Left kidney (tissue), 1 donor: ENCODE measurements at regions not wholly inside any gene's neighbourhood (a gene's known extent, or its start where the extent isn't known, plus 50 kb on each side); places are given as distances from the start of the nearest gene placed in this dataset.
"Not testable (repeated sequence)": the region's sequence is repeated elsewhere in the genome, so short reads cannot be mapped to it uniquely, and the experiment has no call there.

Source experiments
- DNase-seq: peaks from one replicate; pipeline ENCODE4 v3.0.0-alpha.2; 2013

- DNase-seq: no peak
Measured at GRCh38 chr13:111064661-111065060, 50.4 kb upstream of the ARHGEF7 start.

GRCh38 chr13:111062966-111063365 is 52.1 kb upstream of the ARHGEF7 start:
- no peak for DNase-seq

GRCh38 chr13:111062305-111062704 is 52.8 kb upstream of the ARHGEF7 start:
- DNase-seq: no peak

- DNase-seq: no peak
Measured at GRCh38 chr13:111061358-111062045, 53.6 kb upstream of the ARHGEF7 start.

GRCh38 chr13:111060237-111060919 is 54.7 kb upstream of the ARHGEF7 start:
- DNase-seq: no peak

- DNase-seq: no peak
Measured at GRCh38 chr13:111058796-111059506, 56.2 kb upstream of the ARHGEF7 start.

- DNase-seq: not testable (repeated sequence)
Measured at GRCh38 chr13:111058339-111058738, 56.8 kb upstream of the ARHGEF7 start.

- DNase-seq: not testable (repeated sequence)
Measured at GRCh38 chr13:111051726-111052232, 63.3 kb upstream of the ARHGEF7 start.

GRCh38 chr13:111051041-111051725 is 63.9 kb upstream of the ARHGEF7 start:
- no peak for DNase-seq

GRCh38 chr13:111050539-111050879 is 64.6 kb upstream of the ARHGEF7 start:
- DNase-seq: no peak

- no peak for DNase-seq
Measured at GRCh38 chr13:111049791-111050538, 65.1 kb upstream of the ARHGEF7 start.

- no peak for DNase-seq
Measured at GRCh38 chr13:111048387-111048786, 66.7 kb upstream of the ARHGEF7 start.

- no peak for DNase-seq
Measured at GRCh38 chr13:111047326-111047725, 67.8 kb upstream of the ARHGEF7 start.

GRCh38 chr13:111046590-111047141 is 68.4 kb upstream of the ARHGEF7 start:
- DNase-seq: no peak

GRCh38 chr13:111045170-111045569 is 69.9 kb upstream of the ARHGEF7 start:
- no peak for DNase-seq

GRCh38 chr13:111044087-111044830 is 70.9 kb upstream of the ARHGEF7 start:
- no peak for DNase-seq

GRCh38 chr13:111043575-111043982 is 71.5 kb upstream of the ARHGEF7 start:
- DNase-seq: no peak

- no peak for DNase-seq
Measured at GRCh38 chr13:111042661-111043226, 72.4 kb upstream of the ARHGEF7 start.

- no peak for DNase-seq
Measured at GRCh38 chr13:111040830-111041229, 74.3 kb upstream of the ARHGEF7 start.

- DNase-seq: no peak
Measured at GRCh38 chr13:111039735-111040134, 75.4 kb upstream of the ARHGEF7 start.
